Cardiac muscle cell (in vitro differentiated cells and primary cell): ENCODE measurements at regions not wholly inside any gene's neighbourhood (a gene's known extent, or its start where the extent isn't known, plus 50 kb on each side); places are given as distances from the start of the nearest gene placed in this dataset.
A peak's percentile ranks its signal among the peaks of the same experiment; 100 is the strongest.

ENCODE experiments used
- DNase-seq, 2 donors: peaks; one replicate each; pipeline versions ENCODE4 v3.0.0 to v3.0.0-alpha.2; 2010 to 2017; ENCODE audit warnings: low read depth in 1 of 2, low spot score in 1 of 2
- H3K27ac ChIP-seq: fragments of 200-600 bp; sonication (generic); 2 replicates; pipeline ENCODE4 v1.5.1; 2016
- H3K27me3 ChIP-seq: fragments of 200-600 bp; sonication (generic); 2 replicates; pipeline ENCODE4 v1.6.0; 2016; ENCODE audit warnings: control low read depth
- H3K36me3 ChIP-seq: fragments of 200-600 bp; sonication (generic); 2 replicates; pipeline ENCODE4 v1.5.1; 2016; ENCODE audit warnings: control low read depth
- H3K4me1 ChIP-seq: fragments of 200-600 bp; sonication (generic); 2 replicates; pipeline ENCODE4 v1.8.1; 2017; ENCODE audit warnings: low read depth, mild to moderate bottlenecking, mixed run types
- H3K4me3 ChIP-seq: fragments of 200-600 bp; sonication (generic); 2 replicates; pipeline ENCODE4 v1.5.1; 2016; ENCODE audit warnings: mild to moderate bottlenecking
- H3K9me3 ChIP-seq: fragments of 200-600 bp; sonication (generic); 2 replicates; pipeline ENCODE4 v1.5.1; 2017; ENCODE audit warnings: low read depth, mild to moderate bottlenecking, control low read depth
- TF ChIP-seq, protein P1 (sequence below): IDR thresholded peaks from 2 replicates; pipeline ENCODE4 v1.5.1; 2012; ENCODE audit warnings: low read depth, mild to moderate bottlenecking, low read length

- TF ChIP-seq, protein P1, sequence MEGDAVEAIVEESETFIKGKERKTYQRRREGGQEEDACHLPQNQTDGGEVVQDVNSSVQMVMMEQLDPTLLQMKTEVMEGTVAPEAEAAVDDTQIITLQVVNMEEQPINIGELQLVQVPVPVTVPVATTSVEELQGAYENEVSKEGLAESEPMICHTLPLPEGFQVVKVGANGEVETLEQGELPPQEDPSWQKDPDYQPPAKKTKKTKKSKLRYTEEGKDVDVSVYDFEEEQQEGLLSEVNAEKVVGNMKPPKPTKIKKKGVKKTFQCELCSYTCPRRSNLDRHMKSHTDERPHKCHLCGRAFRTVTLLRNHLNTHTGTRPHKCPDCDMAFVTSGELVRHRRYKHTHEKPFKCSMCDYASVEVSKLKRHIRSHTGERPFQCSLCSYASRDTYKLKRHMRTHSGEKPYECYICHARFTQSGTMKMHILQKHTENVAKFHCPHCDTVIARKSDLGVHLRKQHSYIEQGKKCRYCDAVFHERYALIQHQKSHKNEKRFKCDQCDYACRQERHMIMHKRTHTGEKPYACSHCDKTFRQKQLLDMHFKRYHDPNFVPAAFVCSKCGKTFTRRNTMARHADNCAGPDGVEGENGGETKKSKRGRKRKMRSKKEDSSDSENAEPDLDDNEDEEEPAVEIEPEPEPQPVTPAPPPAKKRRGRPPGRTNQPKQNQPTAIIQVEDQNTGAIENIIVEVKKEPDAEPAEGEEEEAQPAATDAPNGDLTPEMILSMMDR: no peak
- H3K27me3 ChIP-seq: no peaks in the 10 kb centered on the region
- no peak for DNase-seq
- no peak overlapping the region for H3K27ac ChIP-seq
- no peak overlapping the region for H3K4me3 ChIP-seq
- H3K36me3 ChIP-seq: no peaks in the 10 kb centered on the region
- peaks cover 7% of the 10 kb centered on the region for H3K4me1 ChIP-seq
- no peaks in the 10 kb centered on the region for H3K9me3 ChIP-seq
Observed at GRCh38 chr1:193312432-193312831, 126.0 kb upstream of the B3GALT2 start.

- H3K27me3 ChIP-seq: no peaks in the 10 kb centered on the region
- H3K27ac ChIP-seq: no peak overlapping the region
- H3K36me3 ChIP-seq: no peaks in the 10 kb centered on the region
- TF ChIP-seq, protein P1: no peak
- DNase-seq: no peak
- H3K4me1 ChIP-seq: peaks cover 7% of the 10 kb centered on the region
- no peaks in the 10 kb centered on the region for H3K9me3 ChIP-seq
- H3K4me3 ChIP-seq: no peak overlapping the region
Observed at GRCh38 chr1:193311226-193311948, 125.0 kb upstream of the B3GALT2 start.

DNA sequence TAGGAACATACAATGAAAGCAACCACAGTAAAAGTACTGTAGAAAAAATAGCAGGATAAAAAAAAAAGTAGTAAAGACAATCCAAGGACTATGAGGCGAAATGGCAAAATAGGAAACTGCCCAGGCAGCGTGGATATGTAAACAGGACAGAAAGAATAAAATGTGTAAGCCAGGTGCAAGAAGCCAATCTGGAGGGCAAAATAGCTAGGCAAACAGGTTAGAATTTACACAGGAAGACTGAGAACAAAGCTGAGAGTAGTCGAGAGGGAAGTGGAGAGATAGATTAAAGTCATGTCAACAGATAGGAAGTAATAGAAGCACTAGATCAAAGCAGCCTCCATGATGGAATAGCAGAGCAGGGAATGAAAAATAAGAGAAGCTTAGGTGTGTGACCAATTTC lies 124.2 kb upstream of the B3GALT2 start:
- H3K36me3 ChIP-seq: no peaks in the 10 kb centered on the region
- no peaks in the 10 kb centered on the region for H3K27me3 ChIP-seq
- TF ChIP-seq, protein P1: no peak
- DNase-seq: no peak
- no peak overlapping the region for H3K4me3 ChIP-seq
- H3K4me1 ChIP-seq: peaks cover 7% of the 10 kb centered on the region
- no peak overlapping the region for H3K27ac ChIP-seq
- H3K9me3 ChIP-seq: no peaks in the 10 kb centered on the region

DNA sequence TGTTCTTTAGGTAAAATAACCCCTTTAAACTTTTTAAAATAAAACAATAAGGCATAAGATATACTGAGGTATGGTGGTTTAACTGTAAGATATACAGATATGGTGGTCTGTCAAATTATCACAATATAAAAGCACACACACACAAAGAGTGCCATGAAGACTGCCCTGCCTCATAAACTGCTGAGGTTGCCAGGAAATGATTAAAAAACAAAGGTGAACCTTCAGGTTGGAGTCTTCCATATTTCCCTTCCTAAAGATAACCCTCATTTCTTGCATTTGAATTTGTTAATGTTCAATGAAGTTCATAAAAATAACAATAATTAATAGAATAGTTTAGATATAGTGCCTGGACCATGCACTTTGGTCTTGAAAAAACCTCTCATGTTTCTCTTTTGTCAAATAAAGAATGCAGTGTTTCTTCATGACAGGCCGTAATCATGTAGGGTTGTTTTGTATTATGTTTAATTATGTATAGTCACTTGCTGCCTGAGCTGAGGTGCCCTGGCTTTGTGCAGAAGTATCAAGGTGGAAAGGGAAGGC lies 123.6 kb upstream of the B3GALT2 start:
- Histone ChIP-seq H3K27ac (no peak overlapping the region), H3K27me3 (no peaks in the 10 kb centered on the region), H3K4me3 (no peak overlapping the region), H3K4me1 (peaks cover 7% of the 10 kb centered on the region), H3K36me3 (no peaks in the 10 kb centered on the region), H3K9me3 (no peaks in the 10 kb centered on the region)
- DNase-seq: no peak
- TF ChIP-seq, protein P1: no peak

- Histone ChIP-seq H3K4me3 (no peak overlapping the region), H3K27me3 (no peaks in the 10 kb centered on the region), H3K4me1 (peaks cover 7% of the 10 kb centered on the region), H3K36me3 (no peaks in the 10 kb centered on the region), H3K9me3 (no peaks in the 10 kb centered on the region), H3K27ac (no peak overlapping the region)
- TF ChIP-seq, protein P1: no peak
- DNase-seq: peak in 1 of 2 donors; percentile 39
Observed at GRCh38 chr1:193308438-193308837, 122.0 kb upstream of the B3GALT2 start.
